ENCODE measurements at regions not wholly inside any gene's neighbourhood (a gene's known extent, or its start where the extent isn't known, plus 50 kb on each side); places are given as distances from the start of the nearest gene placed in this dataset.

GRCh38 chr13:69648340-69649062 is 459.1 kb upstream of the ATXN8OS start:
- TF ChIP-seq CTCF (IDR thresholded peaks at IDR 0.05) (no peak), POLR2A (IDR thresholded peaks at IDR 0.05) (no peak)
